Gastroesophageal sphincter (tissue), 3 donors: ENCODE measurements at regions not wholly inside any gene's neighbourhood (a gene's known extent, or its start where the extent isn't known, plus 50 kb on each side); places are given as distances from the start of the nearest gene placed in this dataset.

Experiments
- POLR2A ChIP-seq, 2 donors: fragments of 450-650 bp; IDR thresholded peaks; one replicate each; pipeline ENCODE4 v1.6.1; 2017; ENCODE audit warnings: antibody characterized with exemption in 2 of 2, mild to moderate bottlenecking in 2 of 2, moderate library complexity in 1 of 2
- TF ChIP-seq, protein P1 (sequence below), 4 experiments: fragments of 200-600 bp in 2 of 4; fragments of 450-650 bp in 2 of 4; sonication (generic) in 1 of 4; IDR thresholded peaks; one replicate each; pipeline ENCODE4 v1.5.1; 2017 to 2019; ENCODE audit warnings: antibody characterized with exemption in 4 of 4, mild to moderate bottlenecking in 2 of 4, moderate library complexity in 2 of 4

DNA sequence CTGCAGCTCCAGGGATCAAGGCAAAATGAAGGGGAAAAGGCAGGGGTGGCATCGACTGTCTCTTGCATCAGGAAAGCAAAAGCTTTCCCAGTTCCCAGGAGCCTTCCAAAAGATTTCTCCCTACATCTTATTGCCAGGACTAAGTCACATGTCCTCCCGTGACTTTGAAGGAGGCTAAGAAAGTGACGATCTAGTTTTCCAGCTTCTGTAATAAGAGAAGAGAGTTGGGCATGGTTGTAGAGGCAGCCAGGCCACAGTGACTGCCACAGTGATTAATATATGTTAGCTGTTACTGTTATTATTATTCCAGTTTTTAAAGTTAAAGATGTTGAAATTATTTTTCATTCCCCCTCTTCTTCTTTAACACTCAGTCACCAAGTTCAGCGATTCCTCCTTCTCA lies 77.1 kb downstream of the RMI1 start:
- TF ChIP-seq, protein P1, sequence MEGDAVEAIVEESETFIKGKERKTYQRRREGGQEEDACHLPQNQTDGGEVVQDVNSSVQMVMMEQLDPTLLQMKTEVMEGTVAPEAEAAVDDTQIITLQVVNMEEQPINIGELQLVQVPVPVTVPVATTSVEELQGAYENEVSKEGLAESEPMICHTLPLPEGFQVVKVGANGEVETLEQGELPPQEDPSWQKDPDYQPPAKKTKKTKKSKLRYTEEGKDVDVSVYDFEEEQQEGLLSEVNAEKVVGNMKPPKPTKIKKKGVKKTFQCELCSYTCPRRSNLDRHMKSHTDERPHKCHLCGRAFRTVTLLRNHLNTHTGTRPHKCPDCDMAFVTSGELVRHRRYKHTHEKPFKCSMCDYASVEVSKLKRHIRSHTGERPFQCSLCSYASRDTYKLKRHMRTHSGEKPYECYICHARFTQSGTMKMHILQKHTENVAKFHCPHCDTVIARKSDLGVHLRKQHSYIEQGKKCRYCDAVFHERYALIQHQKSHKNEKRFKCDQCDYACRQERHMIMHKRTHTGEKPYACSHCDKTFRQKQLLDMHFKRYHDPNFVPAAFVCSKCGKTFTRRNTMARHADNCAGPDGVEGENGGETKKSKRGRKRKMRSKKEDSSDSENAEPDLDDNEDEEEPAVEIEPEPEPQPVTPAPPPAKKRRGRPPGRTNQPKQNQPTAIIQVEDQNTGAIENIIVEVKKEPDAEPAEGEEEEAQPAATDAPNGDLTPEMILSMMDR (IDR thresholded peaks at IDR 0.05): no peak
- no peak for TF ChIP-seq POLR2A (IDR thresholded peaks at IDR 0.05)
